GM12874 (cell line): ENCODE measurements at regions not wholly inside any gene's neighbourhood (a gene's known extent, or its start where the extent isn't known, plus 50 kb on each side); places are given as distances from the start of the nearest gene placed in this dataset.

Experiments
- CTCF ChIP-seq: IDR thresholded peaks from 2 replicates; pipeline ENCODE4 v1.5.1; 2011; ENCODE audit warnings: low read depth, mild to moderate bottlenecking, control low read depth, low read length, moderate library complexity; ENCODE audit not compliant: insufficient read depth

- TF ChIP-seq CTCF = no peak
Measured at GRCh38 chr5:166786178-166786577, 1505.3 kb upstream of the WWC1 start.

GRCh38 chr5:166786889-166787288 lies 1504.6 kb upstream of the WWC1 start:
- TF ChIP-seq CTCF = no peak

- no peak for TF ChIP-seq CTCF
Measured at GRCh38 chr5:166788050-166788449, 1503.4 kb upstream of the WWC1 start.

- no peak for TF ChIP-seq CTCF
Measured at GRCh38 chr5:166795756-166796155, 1495.7 kb upstream of the WWC1 start.

- TF ChIP-seq CTCF = no peak
Measured at GRCh38 chr5:166803058-166803457, 1488.4 kb upstream of the WWC1 start.

GRCh38 chr5:166810721-166811120 lies 1480.7 kb upstream of the WWC1 start:
- no peak for TF ChIP-seq CTCF

- TF ChIP-seq CTCF = no peak
Measured at GRCh38 chr5:166823360-166823759, 1468.1 kb upstream of the WWC1 start.

GRCh38 chr5:166834246-166834645 lies 1457.2 kb upstream of the WWC1 start:
- TF ChIP-seq CTCF = no peak
